Right hindlimb (tissue), 1 donor: ENCODE measurements at regions not wholly inside any gene's neighbourhood (a gene's known extent, or its start where the extent isn't known, plus 50 kb on each side); places are given as distances from the start of the nearest gene placed in this dataset.

Experiments
- DNase-seq: peaks from one replicate; pipeline ENCODE4 v3.0.0-alpha.2; 2018

GRCh38 chr16:64892835-64893785 is 228.8 kb downstream of the CDH11 start:
- DNase-seq = no peak

DNA sequence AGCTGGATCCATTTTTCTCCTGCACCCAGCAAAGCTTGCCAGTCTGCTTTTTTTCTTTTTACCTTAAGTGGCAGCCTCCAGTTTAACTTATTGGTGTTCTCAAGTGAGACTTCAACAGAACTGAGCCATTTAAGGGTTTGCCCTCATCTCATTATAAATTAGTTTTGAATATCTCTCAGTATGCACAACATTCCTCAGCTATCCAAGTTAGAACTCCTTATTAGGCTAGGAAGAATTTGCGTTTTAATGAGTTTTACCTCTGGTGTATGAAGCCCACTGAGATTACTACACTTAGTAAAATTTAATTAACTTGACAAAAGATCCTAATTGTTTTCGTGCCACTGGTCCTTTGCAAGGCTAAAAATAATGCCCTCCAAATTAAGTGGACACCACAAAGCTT is 232.4 kb downstream of the CDH11 start:
- DNase-seq = no peak

GRCh38 chr16:64887651-64888050 is 234.2 kb downstream of the CDH11 start:
- DNase-seq = no peak

DNA sequence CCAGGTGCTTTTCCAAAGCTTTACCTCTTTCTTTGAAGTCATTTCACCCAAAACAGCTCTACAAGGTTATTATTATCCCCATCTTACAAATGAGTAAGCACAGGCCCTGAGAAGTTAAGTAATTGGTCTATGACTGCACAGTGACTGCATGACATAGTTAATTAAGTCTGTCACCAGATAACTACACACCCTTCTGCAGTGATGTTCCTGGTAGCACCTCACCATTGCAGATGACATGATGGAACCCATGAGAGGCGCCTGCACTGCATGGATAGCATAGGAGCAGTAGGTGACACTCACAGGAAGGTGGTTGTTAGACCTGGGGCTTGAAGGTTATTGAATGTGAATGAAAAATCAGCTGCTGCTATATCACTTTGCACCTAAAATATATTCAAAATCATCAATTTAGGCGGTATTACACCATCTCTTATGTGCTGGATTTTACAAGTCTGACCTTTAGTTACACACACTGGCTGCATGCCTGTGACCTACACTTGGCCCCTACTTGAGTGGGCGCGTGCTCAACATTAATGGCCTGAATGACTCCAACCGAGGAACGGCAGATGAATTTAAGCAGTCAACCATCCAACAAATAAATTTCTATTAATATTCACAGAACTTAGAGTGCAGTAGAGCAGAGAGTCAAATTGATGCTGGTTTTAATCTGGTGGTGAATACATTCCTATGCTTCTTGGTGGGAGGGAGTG is 239.6 kb downstream of the CDH11 start:
- DNase-seq = no peak

DNA sequence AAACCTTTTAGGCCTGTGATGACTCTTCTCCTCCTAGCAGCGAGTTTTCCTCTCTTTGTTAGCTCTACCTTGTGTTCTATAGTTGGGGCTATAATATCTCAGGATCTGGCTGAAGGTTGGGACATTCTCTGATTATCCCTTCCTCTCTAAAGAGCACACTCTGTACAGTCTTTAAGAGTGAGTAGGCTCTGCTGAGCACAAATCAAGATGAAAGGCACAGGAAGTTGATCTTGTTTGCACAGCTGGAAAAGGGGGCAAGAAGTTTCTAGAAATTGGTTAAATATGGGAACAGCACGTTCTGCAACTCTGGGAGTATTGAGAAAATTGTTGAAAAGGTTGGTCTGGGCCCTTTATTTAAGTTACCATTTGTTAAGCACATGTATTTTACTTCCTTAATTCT is 240.9 kb downstream of the CDH11 start:
- no peak for DNase-seq

- no peak for DNase-seq
Measured at GRCh38 chr16:64880006-64880405, 241.9 kb downstream of the CDH11 start.

- no peak for DNase-seq
Measured at GRCh38 chr16:64878940-64879339, 242.9 kb downstream of the CDH11 start.

DNA sequence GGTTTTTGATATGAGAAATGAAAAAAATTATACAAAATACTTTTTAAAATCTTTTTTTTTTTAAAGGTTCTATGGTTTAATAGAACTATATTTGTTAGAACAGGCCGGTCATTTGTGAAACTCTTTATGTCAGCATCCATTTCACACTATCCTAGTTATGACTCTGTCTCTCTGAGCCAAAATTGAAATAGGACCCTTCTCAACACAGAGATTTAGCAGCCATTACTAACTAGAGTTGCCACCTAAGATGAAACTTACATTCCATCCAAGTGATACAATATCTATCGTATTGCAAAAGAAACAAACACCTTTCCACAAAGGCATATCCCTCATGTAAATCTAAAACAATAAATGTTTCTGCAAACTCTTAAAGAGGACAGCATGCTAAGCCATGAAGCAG is 249.8 kb downstream of the CDH11 start:
- no peak for DNase-seq

GRCh38 chr16:64870859-64871258 is 251.0 kb downstream of the CDH11 start:
- no peak for DNase-seq

- DNase-seq = no peak
Measured at GRCh38 chr16:64869781-64870180, 252.1 kb downstream of the CDH11 start.

GRCh38 chr16:64866021-64866420 is 255.8 kb downstream of the CDH11 start:
- DNase-seq = no peak

- peak; percentile 81 for DNase-seq
Measured at GRCh38 chr16:64865069-64865696, 256.7 kb downstream of the CDH11 start.

DNA sequence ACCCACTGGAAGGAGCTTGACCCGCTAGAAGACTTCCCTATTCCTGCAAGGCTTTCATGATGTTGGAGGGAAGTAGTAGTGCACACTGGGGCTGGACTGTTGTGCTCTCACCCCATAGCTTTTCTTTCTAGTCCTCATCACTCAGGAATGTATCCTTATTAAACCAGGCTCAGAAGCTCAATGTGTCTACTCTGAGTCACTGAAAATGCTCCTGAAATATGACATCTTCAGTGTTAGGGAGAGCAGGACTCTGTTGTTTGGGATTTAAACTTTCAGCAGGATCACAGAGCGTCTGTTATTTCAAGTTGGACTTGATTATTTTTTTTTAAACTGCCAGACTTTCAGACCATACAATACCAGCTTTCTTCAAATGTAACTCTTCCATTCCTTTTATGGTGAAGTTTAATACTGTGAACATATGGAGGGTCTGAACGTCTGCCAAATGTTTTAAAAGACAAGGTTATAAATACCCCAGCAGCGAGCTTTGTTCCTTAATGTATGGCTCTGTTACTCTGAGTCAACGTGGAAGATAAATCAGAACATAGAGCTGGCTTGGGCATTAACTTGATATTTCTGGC is 257.5 kb downstream of the CDH11 start:
- peak; percentile 41 for DNase-seq

DNA sequence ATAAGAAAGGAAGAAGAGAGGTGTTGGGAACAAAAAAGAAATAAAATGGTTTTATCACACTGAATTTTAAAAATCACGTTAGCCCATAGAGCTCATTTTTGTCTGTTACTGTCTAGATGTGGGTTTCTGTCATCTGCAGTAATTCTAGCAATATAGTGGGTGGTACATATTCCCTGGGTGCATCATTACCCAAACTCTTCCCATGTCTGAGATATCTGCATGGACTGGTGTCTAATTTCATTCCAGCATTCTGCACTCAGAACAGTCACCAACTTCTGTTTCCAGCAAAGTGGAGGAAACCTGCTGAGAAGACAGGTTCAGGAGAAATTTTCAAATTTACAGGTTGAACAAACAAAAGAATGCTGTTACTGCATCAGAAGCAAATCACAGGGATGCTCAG is 263.8 kb downstream of the CDH11 start:
- no peak for DNase-seq

- DNase-seq = no peak
Measured at GRCh38 chr16:64857411-64857810, 264.5 kb downstream of the CDH11 start.

DNA sequence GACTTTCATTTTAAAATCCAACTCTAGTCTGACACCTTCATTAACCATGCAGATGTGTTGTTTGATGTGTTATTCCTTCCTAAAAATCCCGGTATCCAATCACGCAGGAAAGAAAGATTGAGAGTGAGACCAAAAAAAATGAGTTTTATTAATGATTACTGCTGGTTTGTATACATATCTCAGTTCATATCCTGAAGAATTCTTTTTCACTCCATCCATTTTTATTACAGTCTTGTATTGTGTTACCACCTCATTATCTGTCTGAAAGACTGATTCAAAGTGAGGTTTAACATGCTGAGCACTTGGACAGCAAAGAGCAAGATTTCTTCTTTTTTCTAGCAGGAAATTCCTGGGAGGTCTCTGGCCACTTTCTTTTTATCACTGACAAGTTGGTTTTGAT is 268.3 kb downstream of the CDH11 start:
- DNase-seq = no peak

DNA sequence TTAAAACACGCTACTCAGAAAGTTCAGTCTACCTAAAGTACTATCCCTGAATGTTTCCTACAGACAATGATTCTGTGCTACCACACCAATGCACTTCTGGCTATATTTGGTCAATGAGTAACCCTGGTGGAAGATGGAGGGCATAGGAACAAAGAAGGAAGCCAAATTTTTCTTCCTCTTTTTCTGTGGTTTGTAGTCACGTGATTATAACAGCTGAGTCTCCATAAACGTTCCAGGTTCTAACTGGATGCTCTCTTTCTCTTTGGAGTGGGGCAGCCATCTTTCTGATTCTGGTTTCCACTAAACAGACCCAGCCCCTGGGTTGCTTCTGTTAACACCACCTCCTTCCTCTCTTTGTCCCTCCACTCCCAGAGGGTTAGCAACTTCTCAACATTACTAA is 274.9 kb downstream of the CDH11 start:
- no peak for DNase-seq

DNA sequence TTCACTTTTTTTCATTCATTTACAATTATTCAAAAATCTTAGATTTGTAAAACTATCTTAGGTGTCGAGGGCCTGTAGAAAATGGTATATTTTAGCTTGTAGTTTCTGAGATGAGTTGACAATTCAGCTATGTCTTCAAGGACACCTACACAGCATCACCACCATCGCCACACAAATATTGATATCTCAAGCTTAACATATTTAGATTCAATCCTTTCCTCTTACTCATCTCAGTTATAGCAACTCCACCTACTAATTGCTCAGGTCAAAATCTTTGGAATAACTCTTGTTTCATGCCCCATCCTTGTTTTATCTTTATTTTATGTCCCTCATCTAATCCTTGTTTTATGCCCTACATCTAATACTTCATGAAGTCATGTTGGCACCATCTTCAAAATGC is 276.8 kb downstream of the CDH11 start:
- no peak for DNase-seq

GRCh38 chr16:64841482-64841881 is 280.4 kb downstream of the CDH11 start:
- no peak for DNase-seq

GRCh38 chr16:64841071-64841470 is 280.8 kb downstream of the CDH11 start:
- DNase-seq = no peak

- DNase-seq = no peak
Measured at GRCh38 chr16:64830653-64831052, 291.2 kb downstream of the CDH11 start.

DNA sequence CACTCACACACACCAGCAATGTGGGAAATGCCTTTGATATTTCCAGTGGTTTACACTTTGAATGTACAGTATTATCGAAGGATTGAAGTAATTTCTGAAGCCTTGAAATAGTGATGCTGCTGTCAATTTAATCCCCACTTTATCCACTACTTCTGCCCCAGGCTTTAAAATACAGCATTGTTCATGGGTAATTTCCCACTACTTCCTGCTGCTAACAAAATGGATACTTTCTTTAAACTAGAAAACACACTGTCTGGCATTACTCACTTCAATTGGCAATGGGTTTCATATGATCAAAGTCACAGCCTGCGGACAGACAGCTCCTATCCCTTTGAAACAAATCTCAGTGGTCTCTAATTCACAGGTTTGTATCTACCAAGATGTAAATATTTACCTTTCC is 292.2 kb downstream of the CDH11 start:
- no peak for DNase-seq

- DNase-seq = no peak
Measured at GRCh38 chr16:64826374-64826773, 295.5 kb downstream of the CDH11 start.
